ENCODE measurements at regions not wholly inside any gene's neighbourhood (a gene's known extent, or its start where the extent isn't known, plus 50 kb on each side); places are given as distances from the start of the nearest gene placed in this dataset.

GRCh38 chr2:64379186-64379585 is 74.8 kb upstream of the LGALSL start:
- ATAC-seq, result no peak
- DNase-seq, result no peak
- no peak overlapping the region for H3K4me3 ChIP-seq
- H3K4me1 ChIP-seq, result peaks cover 7% of the 10 kb centered on the region
- H3K27me3 ChIP-seq (ENCODE audit: insufficient read depth in 3 of 3, low read length in 2 of 3), result no peaks in the 10 kb centered on the region
- no peak overlapping the region for H3K27ac ChIP-seq
- WGBS, 3 donors, result 83 to 89% (median 88%) methylated on average over 7 of the region's 7 CpGs
- H3K9me3 ChIP-seq, result no peaks in the 10 kb centered on the region
- TF ChIP-seq CTCF (IDR thresholded peaks at IDR 0.05), result no peak
- intact Hi-C loops (cut with DNase I), result no loop called here
- no peaks in the 10 kb centered on the region for H3K36me3 ChIP-seq (ENCODE audit: insufficient read depth in 1 of 2, low read depth in 1 of 2)

GRCh38 chr2:64380853-64381527 is 73.0 kb upstream of the LGALSL start:
- Histone ChIP-seq H3K27me3 (ENCODE audit: insufficient read depth in 3 of 3, low read length in 2 of 3) (no peaks in the 10 kb centered on the region), H3K4me3 (no peak overlapping the region), H3K36me3 (ENCODE audit: insufficient read depth in 1 of 2, low read depth in 1 of 2) (no peaks in the 10 kb centered on the region), H3K9me3 (no peaks in the 10 kb centered on the region), H3K27ac (no peak overlapping the region), H3K4me1 (no peaks in the 10 kb centered on the region)
- intact Hi-C loops (cut with DNase I), result no loop called here
- ATAC-seq (no peak), DNase-seq (no peak)
- 85 to 92% (median 85%) methylated on average over 4 of the region's 4 CpGs for WGBS, 3 donors
- no peak for TF ChIP-seq CTCF (IDR thresholded peaks at IDR 0.05)

- Histone ChIP-seq H3K27ac (no peak overlapping the region), H3K9me3 (no peaks in the 10 kb centered on the region), H3K36me3 (ENCODE audit: insufficient read depth in 1 of 2, low read depth in 1 of 2) (no peaks in the 10 kb centered on the region), H3K4me3 (no peak overlapping the region), H3K4me1 (no peaks in the 10 kb centered on the region), H3K27me3 (ENCODE audit: insufficient read depth in 3 of 3, low read length in 2 of 3) (no peaks in the 10 kb centered on the region)
- ATAC-seq (no peak), DNase-seq (no peak)
- TF ChIP-seq CTCF (IDR thresholded peaks at IDR 0.05), result no peak
- 75 to 78% (median 75%) methylated on average over 5 of the region's 5 CpGs for WGBS, 3 donors
- intact Hi-C loops (cut with DNase I), result no loop called here
Observed at GRCh38 chr2:64383016-64383591, 70.9 kb upstream of the LGALSL start.

DNA sequence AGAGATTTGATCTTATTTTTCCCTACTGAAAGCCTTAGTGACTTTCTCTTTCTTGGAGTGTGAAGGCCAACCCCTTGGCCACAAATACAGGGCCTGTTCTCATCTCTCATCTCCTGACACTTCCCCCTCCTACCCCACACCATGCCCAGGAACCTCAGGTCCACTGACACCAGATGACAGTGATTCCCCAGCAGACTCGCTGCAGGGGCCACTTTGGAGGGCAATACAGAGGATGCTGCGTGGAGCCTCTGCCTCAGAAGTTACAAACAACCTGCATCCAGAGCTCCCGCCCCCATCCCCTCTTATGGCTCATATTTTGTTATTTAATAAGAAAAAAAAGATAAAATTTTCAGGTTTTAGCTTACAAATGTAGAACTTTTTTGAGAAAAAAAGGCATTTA is 70.1 kb upstream of the LGALSL start:
- H3K4me1 ChIP-seq, result no peaks in the 10 kb centered on the region
- WGBS, 3 donors, result 91 to 94% (median 92%) methylated on average over 3 of the region's 3 CpGs
- H3K27ac ChIP-seq, result no peak overlapping the region
- no peak for DNase-seq
- intact Hi-C loops (cut with DNase I), result no loop called here
- no peaks in the 10 kb centered on the region for H3K36me3 ChIP-seq (ENCODE audit: insufficient read depth in 1 of 2, low read depth in 1 of 2)
- no peak for TF ChIP-seq CTCF (IDR thresholded peaks at IDR 0.05)
- ATAC-seq, result no peak
- H3K9me3 ChIP-seq, result no peaks in the 10 kb centered on the region
- no peak overlapping the region for H3K4me3 ChIP-seq
- H3K27me3 ChIP-seq (ENCODE audit: insufficient read depth in 3 of 3, low read length in 2 of 3), result no peaks in the 10 kb centered on the region

GRCh38 chr2:64386676-64387075 is 67.3 kb upstream of the LGALSL start:
- no peaks in the 10 kb centered on the region for H3K27me3 ChIP-seq (ENCODE audit: insufficient read depth in 3 of 3, low read length in 2 of 3)
- H3K4me1 ChIP-seq, result no peaks in the 10 kb centered on the region
- no peak overlapping the region for H3K27ac ChIP-seq
- peaks cover 7% of the 10 kb centered on the region for H3K9me3 ChIP-seq
- no peak overlapping the region for H3K4me3 ChIP-seq
- 80 to 84% (median 82%) methylated on average over 4 of the region's 4 CpGs for WGBS, 3 donors
- no peak for DNase-seq
- TF ChIP-seq CTCF (IDR thresholded peaks at IDR 0.05), result no peak
- H3K36me3 ChIP-seq (ENCODE audit: insufficient read depth in 1 of 2, low read depth in 1 of 2), result no peaks in the 10 kb centered on the region
- intact Hi-C loops (cut with DNase I), result no loop called here
- no peak for ATAC-seq
